ENCODE measurements at regions not wholly inside any gene's neighbourhood (a gene's known extent, or its start where the extent isn't known, plus 50 kb on each side); places are given as distances from the start of the nearest gene placed in this dataset.

GRCh38 chr2:2517399-2517798 lies 186.3 kb upstream of the MYT1L start:
- Histone ChIP-seq H3K4me3 (no peak overlapping the region), H3K27me3 (no peaks in the 10 kb centered on the region), H3K36me3 (no peaks in the 10 kb centered on the region), H3K4me1 (no peaks in the 10 kb centered on the region), H3K27ac (no peak overlapping the region), H3K9me3 (no peaks in the 10 kb centered on the region)
- no peak for DNase-seq
- TF ChIP-seq POLR2A (IDR thresholded peaks at IDR 0.05): no peak
- TF ChIP-seq CTCF (IDR thresholded peaks at IDR 0.05): no peak
- intact Hi-C loops (cut with DNase I; ENCODE audit: low total_unique reads): no loop called here

GRCh38 chr2:2516386-2516785 lies 185.3 kb upstream of the MYT1L start:
- Histone ChIP-seq H3K36me3 (no peaks in the 10 kb centered on the region), H3K9me3 (no peaks in the 10 kb centered on the region), H3K27me3 (no peaks in the 10 kb centered on the region), H3K4me1 (no peaks in the 10 kb centered on the region), H3K4me3 (no peak overlapping the region), H3K27ac (no peak overlapping the region)
- TF ChIP-seq CTCF (IDR thresholded peaks at IDR 0.05): no peak
- no peak for TF ChIP-seq POLR2A (IDR thresholded peaks at IDR 0.05)
- DNase-seq: no peak
- intact Hi-C loops (cut with DNase I; ENCODE audit: low total_unique reads): no loop called here

DNA sequence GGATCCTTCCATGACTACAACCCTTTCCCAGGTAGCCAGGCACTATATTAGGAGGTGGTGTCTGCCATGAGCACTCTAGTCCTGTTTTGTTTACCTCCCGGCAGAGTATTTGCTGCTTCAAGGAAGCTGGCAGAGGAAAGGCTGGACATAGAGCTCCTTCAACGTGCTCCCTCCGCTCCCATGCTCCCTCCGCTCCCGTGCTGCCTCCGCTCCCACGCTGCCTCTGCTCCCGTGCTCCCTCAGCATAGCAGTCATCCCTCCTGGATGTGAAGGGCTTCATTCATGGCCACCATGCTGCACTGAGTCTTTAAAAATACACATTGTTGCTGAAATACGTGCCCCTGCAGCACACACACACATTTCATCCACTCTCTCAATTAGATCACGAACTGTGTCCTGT lies 181.9 kb upstream of the MYT1L start:
- no peaks in the 10 kb centered on the region for H3K4me1 ChIP-seq
- intact Hi-C loops (cut with DNase I; ENCODE audit: low total_unique reads): no loop called here
- H3K27me3 ChIP-seq: no peaks in the 10 kb centered on the region
- no peak overlapping the region for H3K4me3 ChIP-seq
- H3K36me3 ChIP-seq: no peaks in the 10 kb centered on the region
- H3K9me3 ChIP-seq: no peaks in the 10 kb centered on the region
- no peak overlapping the region for H3K27ac ChIP-seq
- no peak for DNase-seq
- no peak for TF ChIP-seq POLR2A (IDR thresholded peaks at IDR 0.05)
- no peak for TF ChIP-seq CTCF (IDR thresholded peaks at IDR 0.05)

DNA sequence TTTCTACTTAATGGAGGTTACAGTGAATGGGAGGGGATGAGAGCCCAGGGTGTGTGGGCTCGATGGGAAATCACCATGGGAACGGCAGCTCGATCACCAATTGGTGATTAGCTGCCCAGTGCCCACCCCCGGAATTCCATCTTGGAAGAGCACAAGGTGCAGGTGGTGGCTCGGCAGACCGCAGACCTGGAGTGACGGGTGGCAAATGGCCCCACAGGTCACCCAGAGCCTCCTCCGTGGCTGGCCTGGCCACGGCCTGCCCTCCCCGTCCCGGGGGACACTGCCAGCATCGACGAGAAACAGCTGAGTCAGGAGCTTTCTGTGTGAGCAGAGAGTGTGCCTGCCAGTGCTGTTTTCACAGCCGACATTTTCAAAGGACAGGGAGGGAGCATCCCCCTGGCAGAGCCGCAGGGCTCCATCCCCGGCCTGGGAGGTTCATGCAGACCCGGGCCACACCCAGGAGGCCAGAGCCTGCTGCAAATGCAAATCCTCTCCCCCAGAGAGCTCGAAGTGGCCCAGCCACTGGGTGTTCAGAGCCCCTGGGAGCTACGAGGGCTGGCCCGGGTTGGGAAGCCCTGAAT lies 176.4 kb upstream of the MYT1L start:
- H3K9me3 ChIP-seq: no peaks in the 10 kb centered on the region
- no peak overlapping the region for H3K27ac ChIP-seq
- intact Hi-C loops (cut with DNase I; ENCODE audit: low total_unique reads): no loop called here
- no peak for TF ChIP-seq POLR2A (IDR thresholded peaks at IDR 0.05)
- TF ChIP-seq CTCF (IDR thresholded peaks at IDR 0.05): no peak
- no peaks in the 10 kb centered on the region for H3K4me1 ChIP-seq
- DNase-seq: no peak
- no peaks in the 10 kb centered on the region for H3K27me3 ChIP-seq
- no peak overlapping the region for H3K4me3 ChIP-seq
- H3K36me3 ChIP-seq: no peaks in the 10 kb centered on the region

DNA sequence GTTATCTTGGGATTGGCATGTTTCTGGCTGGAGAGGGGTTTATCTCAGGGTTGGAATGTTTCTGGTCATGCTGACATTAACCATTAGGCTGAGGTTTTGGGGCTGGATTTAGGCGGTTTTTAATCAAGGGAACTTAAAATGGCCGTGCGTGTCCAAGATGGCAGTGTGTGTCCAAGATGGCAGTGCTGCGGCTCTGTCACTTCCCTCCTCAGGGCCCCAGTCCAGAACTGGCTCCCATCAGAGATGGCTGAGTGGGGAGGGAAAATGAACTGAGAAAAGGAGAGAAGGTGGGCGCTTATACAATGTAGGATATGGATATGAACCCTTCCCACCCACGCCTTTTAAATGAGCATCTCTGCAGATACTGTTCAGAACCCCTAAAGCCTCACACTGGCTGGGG lies 175.5 kb upstream of the MYT1L start:
- intact Hi-C loops (cut with DNase I; ENCODE audit: low total_unique reads): no loop called here
- Histone ChIP-seq H3K36me3 (no peaks in the 10 kb centered on the region), H3K27me3 (no peaks in the 10 kb centered on the region), H3K4me3 (no peak overlapping the region), H3K4me1 (no peaks in the 10 kb centered on the region), H3K9me3 (no peaks in the 10 kb centered on the region), H3K27ac (no peak overlapping the region)
- no peak for DNase-seq
- no peak for TF ChIP-seq CTCF (IDR thresholded peaks at IDR 0.05)
- TF ChIP-seq POLR2A (IDR thresholded peaks at IDR 0.05): no peak

All from uterus (tissue), 3 donors.